GM23338 (cell line): ENCODE measurements at regions not wholly inside any gene's neighbourhood (a gene's known extent, or its start where the extent isn't known, plus 50 kb on each side); places are given as distances from the start of the nearest gene placed in this dataset.

ENCODE experiments used
- CREB1 ChIP-seq: fragments of 250-450 bp; sonication (Bioruptor Pico); IDR thresholded peaks from 2 replicates; pipeline ENCODE4 v1.5.0; 2020; ENCODE audit warnings: low read depth, mild to moderate bottlenecking, moderate library complexity
- CTCF ChIP-seq, 2 experiments: fragments of 200-600 bp in 1 of 2; sonication (generic) in 1 of 2; conservative IDR thresholded peaks; 2 replicates each; pipeline versions ENCODE4 v1.5.1 to v1.6.1; 2016 to 2017; ENCODE audit warnings: antibody characterized with exemption in 2 of 2, low read depth in 2 of 2, mild to moderate bottlenecking in 2 of 2, moderate library complexity in 1 of 2
- EZH2 ChIP-seq: fragments of 200-600 bp; sonication (generic); IDR thresholded peaks from one replicate; pipeline ENCODE4 v1.8.0; 2017; ENCODE audit warnings: antibody characterized with exemption, mild to moderate bottlenecking, low read depth; ENCODE audit not compliant: unreplicated experiment
- EZH2phosphoT487 ChIP-seq: fragments of 200-600 bp; sonication (generic); IDR thresholded peaks from one replicate; pipeline ENCODE4 v1.8.1; 2018; ENCODE audit warnings: antibody characterized with exemption; ENCODE audit not compliant: unreplicated experiment
- JUNB ChIP-seq: IDR thresholded peaks from one replicate; pipeline ENCODE4 v1.6.1; 2016; ENCODE audit warnings: antibody characterized with exemption; ENCODE audit not compliant: unreplicated experiment
- NANOG ChIP-seq: IDR thresholded peaks from 2 replicates; pipeline ENCODE4 v1.6.1; 2016; ENCODE audit warnings: antibody characterized with exemption, borderline replicate concordance
- POLR2AphosphoS5 ChIP-seq: IDR thresholded peaks from 2 replicates; pipeline ENCODE4 v1.6.1; 2016; ENCODE audit warnings: antibody characterized with exemption, low read depth
- REST ChIP-seq: IDR thresholded peaks from one replicate; pipeline ENCODE4 v1.6.1; 2018; ENCODE audit warnings: antibody characterized with exemption; ENCODE audit not compliant: unreplicated experiment
- STAT1 ChIP-seq: IDR thresholded peaks from one replicate; pipeline ENCODE4 v1.6.1; 2016; ENCODE audit warnings: antibody characterized with exemption; ENCODE audit not compliant: unreplicated experiment
- ZNF114 ChIP-seq: fragments of 250-450 bp; sonication (Bioruptor Pico); IDR thresholded peaks from 2 replicates; pipeline ENCODE4 v1.5.0; 2020; ENCODE audit warnings: mild to moderate bottlenecking, moderate library complexity
- ZNF462 ChIP-seq: fragments of 250-450 bp; sonication (Bioruptor Pico); IDR thresholded peaks from 2 replicates; pipeline ENCODE4 v1.5.0; 2020; ENCODE audit warnings: mild to moderate bottlenecking, moderate library complexity

- no peak for TF ChIP-seq NANOG
- TF ChIP-seq POLR2AphosphoS5 = no peak
- TF ChIP-seq CTCF (conservative IDR thresholded peaks at IDR 0.05; ENCODE audit: low read depth in 2 of 2) = no peak
- TF ChIP-seq STAT1 = no peak
- TF ChIP-seq REST = no peak
- no peak for TF ChIP-seq EZH2
- TF ChIP-seq EZH2phosphoT487 = no peak
- no peak for TF ChIP-seq CREB1
- TF ChIP-seq ZNF114 (CRISPR knock-in tag) = no peak
- no peak for TF ChIP-seq JUNB
- TF ChIP-seq ZNF462 = no peak
These were observed 52.5 kb upstream of the SLC22A16 start for GRCh38 chr6:110528930-110529325.
